ENCODE measurements at regions not wholly inside any gene's neighbourhood (a gene's known extent, or its start where the extent isn't known, plus 50 kb on each side); places are given as distances from the start of the nearest gene placed in this dataset.

GRCh38 chr3:101172516-101172915 lies 147.9 kb downstream of the IMPG2 start:
- DNase-seq, result no peak

- DNase-seq, result no peak
These were observed 148.6 kb downstream of the IMPG2 start for GRCh38 chr3:101171681-101172191.

- DNase-seq, result no peak
These were observed 149.4 kb downstream of the IMPG2 start for GRCh38 chr3:101170806-101171558.

GRCh38 chr3:101170062-101170771 lies 150.2 kb downstream of the IMPG2 start:
- DNase-seq, result no peak

- no peak for DNase-seq
These were observed 150.9 kb downstream of the IMPG2 start for GRCh38 chr3:101169516-101169915.

GRCh38 chr3:101167376-101167775 lies 153.0 kb downstream of the IMPG2 start:
- DNase-seq, result no peak

GRCh38 chr3:101166150-101166549 lies 154.2 kb downstream of the IMPG2 start:
- DNase-seq, result no peak

- no peak for DNase-seq
These were observed 156.8 kb downstream of the IMPG2 start for GRCh38 chr3:101163554-101163953.

GRCh38 chr3:101159478-101159877 lies 160.9 kb downstream of the IMPG2 start:
- no peak for DNase-seq

GRCh38 chr3:101158374-101158773 lies 162.0 kb downstream of the IMPG2 start:
- DNase-seq, result no peak

- DNase-seq, result no peak
These were observed 163.5 kb downstream of the IMPG2 start for GRCh38 chr3:101156787-101157345.

- DNase-seq, result no peak
These were observed 162.6 kb upstream of the ABI3BP start for GRCh38 chr3:101155825-101156224.

- no peak for DNase-seq
These were observed 161.2 kb upstream of the ABI3BP start for GRCh38 chr3:101154401-101154800.

- no peak for DNase-seq
These were observed 158.2 kb upstream of the ABI3BP start for GRCh38 chr3:101151286-101151913.

GRCh38 chr3:101150504-101150903 lies 157.3 kb upstream of the ABI3BP start:
- no peak for DNase-seq

GRCh38 chr3:101149707-101150106 lies 156.5 kb upstream of the ABI3BP start:
- no peak for DNase-seq

- DNase-seq, result no peak
These were observed 156.0 kb upstream of the ABI3BP start for GRCh38 chr3:101149251-101149650.

- no peak for DNase-seq
These were observed 154.8 kb upstream of the ABI3BP start for GRCh38 chr3:101148001-101148400.

- DNase-seq, result no peak
These were observed 153.7 kb upstream of the ABI3BP start for GRCh38 chr3:101146946-101147345.

GRCh38 chr3:101144105-101144504 lies 150.9 kb upstream of the ABI3BP start:
- DNase-seq, result no peak

- DNase-seq, result no peak
These were observed 149.8 kb upstream of the ABI3BP start for GRCh38 chr3:101143012-101143411.

- DNase-seq, result no peak
These were observed 148.9 kb upstream of the ABI3BP start for GRCh38 chr3:101142160-101142559.

- DNase-seq, result no peak
These were observed 147.9 kb upstream of the ABI3BP start for GRCh38 chr3:101141135-101141534.

- DNase-seq, result no peak
These were observed 145.6 kb upstream of the ABI3BP start for GRCh38 chr3:101138817-101139216.
